ENCODE measurements at regions not wholly inside any gene's neighbourhood (a gene's known extent, or its start where the extent isn't known, plus 50 kb on each side); places are given as distances from the start of the nearest gene placed in this dataset.

DNA sequence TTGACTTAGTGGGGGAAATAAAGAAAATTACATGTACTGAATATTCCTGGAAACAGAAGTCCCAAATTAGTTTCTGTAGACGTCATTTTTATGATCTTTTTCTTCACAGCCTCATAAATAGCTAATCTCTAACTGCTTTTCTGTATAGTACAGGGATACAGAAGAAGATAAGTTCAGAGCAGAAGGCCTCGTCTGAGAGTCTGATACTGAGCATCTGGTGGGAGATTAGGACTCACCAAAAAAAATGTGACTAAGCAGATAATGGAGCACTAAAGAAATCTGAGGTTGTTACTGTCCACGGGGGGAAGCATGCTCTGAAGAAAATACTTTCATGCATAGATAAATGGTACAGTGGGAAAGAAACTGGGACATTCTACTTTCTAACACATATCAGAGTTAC is 115.3 kb upstream of the TRPC5 start:
- TF ChIP-seq, protein P1, sequence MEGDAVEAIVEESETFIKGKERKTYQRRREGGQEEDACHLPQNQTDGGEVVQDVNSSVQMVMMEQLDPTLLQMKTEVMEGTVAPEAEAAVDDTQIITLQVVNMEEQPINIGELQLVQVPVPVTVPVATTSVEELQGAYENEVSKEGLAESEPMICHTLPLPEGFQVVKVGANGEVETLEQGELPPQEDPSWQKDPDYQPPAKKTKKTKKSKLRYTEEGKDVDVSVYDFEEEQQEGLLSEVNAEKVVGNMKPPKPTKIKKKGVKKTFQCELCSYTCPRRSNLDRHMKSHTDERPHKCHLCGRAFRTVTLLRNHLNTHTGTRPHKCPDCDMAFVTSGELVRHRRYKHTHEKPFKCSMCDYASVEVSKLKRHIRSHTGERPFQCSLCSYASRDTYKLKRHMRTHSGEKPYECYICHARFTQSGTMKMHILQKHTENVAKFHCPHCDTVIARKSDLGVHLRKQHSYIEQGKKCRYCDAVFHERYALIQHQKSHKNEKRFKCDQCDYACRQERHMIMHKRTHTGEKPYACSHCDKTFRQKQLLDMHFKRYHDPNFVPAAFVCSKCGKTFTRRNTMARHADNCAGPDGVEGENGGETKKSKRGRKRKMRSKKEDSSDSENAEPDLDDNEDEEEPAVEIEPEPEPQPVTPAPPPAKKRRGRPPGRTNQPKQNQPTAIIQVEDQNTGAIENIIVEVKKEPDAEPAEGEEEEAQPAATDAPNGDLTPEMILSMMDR (IDR thresholded peaks at IDR 0.05; ENCODE audit: low read depth, low read length) = no peak
- TF ChIP-seq EZH2phosphoT487 (IDR thresholded peaks at IDR 0.05; ENCODE audit: low read depth) = no peak
